ENCODE measurements at regions not wholly inside any gene's neighbourhood (a gene's known extent, or its start where the extent isn't known, plus 50 kb on each side); places are given as distances from the start of the nearest gene placed in this dataset.
"Not testable (repeated sequence)": the region's sequence is repeated elsewhere in the genome, so short reads cannot be mapped to it uniquely, and the experiment has no call there.

- DNase-seq = no peak
Measured at GRCh38 chr18:42334931-42335330, 379.9 kb downstream of the PIK3C3 start.

GRCh38 chr18:42336139-42336538 is 381.1 kb downstream of the PIK3C3 start:
- DNase-seq = no peak

GRCh38 chr18:42337337-42337736 is 382.3 kb downstream of the PIK3C3 start:
- not testable (repeated sequence) for DNase-seq

- DNase-seq = no peak
Measured at GRCh38 chr18:42338683-42339082, 383.6 kb downstream of the PIK3C3 start.

- DNase-seq = no peak
Measured at GRCh38 chr18:42339372-42339771, 384.3 kb downstream of the PIK3C3 start.

GRCh38 chr18:42340423-42341009 is 385.5 kb downstream of the PIK3C3 start:
- no peak for DNase-seq

GRCh38 chr18:42341423-42341822 is 386.4 kb downstream of the PIK3C3 start:
- DNase-seq = no peak

- no peak for DNase-seq
Measured at GRCh38 chr18:42348722-42349121, 393.7 kb downstream of the PIK3C3 start.

- no peak for DNase-seq
Measured at GRCh38 chr18:42351455-42351854, 396.4 kb downstream of the PIK3C3 start.

GRCh38 chr18:42360716-42361115 is 405.7 kb downstream of the PIK3C3 start:
- DNase-seq = no peak

- no peak for DNase-seq
Measured at GRCh38 chr18:42363446-42364441, 408.7 kb downstream of the PIK3C3 start.

GRCh38 chr18:42364766-42365165 is 409.7 kb downstream of the PIK3C3 start:
- no peak for DNase-seq

- DNase-seq = no peak
Measured at GRCh38 chr18:42365591-42365990, 410.6 kb downstream of the PIK3C3 start.

GRCh38 chr18:42373584-42373983 is 418.6 kb downstream of the PIK3C3 start:
- DNase-seq = no peak

GRCh38 chr18:42374961-42375360 is 419.9 kb downstream of the PIK3C3 start:
- DNase-seq = no peak

- DNase-seq = not testable (repeated sequence)
Measured at GRCh38 chr18:42378854-42379253, 423.8 kb downstream of the PIK3C3 start.

GRCh38 chr18:42381236-42381635 is 426.2 kb downstream of the PIK3C3 start:
- DNase-seq = not testable (repeated sequence)

GRCh38 chr18:42392416-42392815 is 437.4 kb downstream of the PIK3C3 start:
- DNase-seq = no peak

GRCh38 chr18:42392926-42393325 is 437.9 kb downstream of the PIK3C3 start:
- DNase-seq = no peak

- DNase-seq = no peak
Measured at GRCh38 chr18:42394238-42394637, 439.2 kb downstream of the PIK3C3 start.

- DNase-seq = no peak
Measured at GRCh38 chr18:42401131-42401673, 446.2 kb downstream of the PIK3C3 start.

- DNase-seq = no peak
Measured at GRCh38 chr18:42404151-42404550, 449.1 kb downstream of the PIK3C3 start.

GRCh38 chr18:42409005-42409404 is 454.0 kb downstream of the PIK3C3 start:
- no peak for DNase-seq

- no peak for DNase-seq
Measured at GRCh38 chr18:42412281-42412680, 457.2 kb downstream of the PIK3C3 start.
